HG03097 (cell line): ENCODE measurements at regions not wholly inside any gene's neighbourhood (a gene's known extent, or its start where the extent isn't known, plus 50 kb on each side); places are given as distances from the start of the nearest gene placed in this dataset.
"Not testable (repeated sequence)": the region's sequence is repeated elsewhere in the genome, so short reads cannot be mapped to it uniquely, and the experiment has no call there.

Experiments
- ATAC-seq: cut with Tn5 transposase; IDR thresholded peaks from one replicate; pipeline ENCODE4 v1.9.1; 2021; ENCODE audit not compliant: unreplicated experiment, low FRiP score

- ATAC-seq: not testable (repeated sequence)
Observed at GRCh38 chr6:82626946-82627345, 263.3 kb downstream of the TPBG start.

GRCh38 chr6:82629921-82630320 lies 266.3 kb downstream of the TPBG start:
- ATAC-seq: no peak

- no peak for ATAC-seq
Observed at GRCh38 chr6:82641677-82642076, 278.1 kb downstream of the TPBG start.

- ATAC-seq: no peak
Observed at GRCh38 chr6:82645536-82646230, 282.1 kb downstream of the TPBG start.

- no peak for ATAC-seq
Observed at GRCh38 chr6:82646231-82646615, 282.6 kb downstream of the TPBG start.

GRCh38 chr6:82651845-82652335 lies 288.3 kb downstream of the TPBG start:
- no peak for ATAC-seq

- ATAC-seq: no peak
Observed at GRCh38 chr6:82679232-82679631, 315.6 kb downstream of the TPBG start.

- ATAC-seq: no peak
Observed at GRCh38 chr6:82680192-82680591, 316.6 kb downstream of the TPBG start.

- no peak for ATAC-seq
Observed at GRCh38 chr6:82681119-82681714, 317.6 kb downstream of the TPBG start.

- ATAC-seq: no peak
Observed at GRCh38 chr6:82686719-82687118, 323.1 kb downstream of the TPBG start.

GRCh38 chr6:82687855-82688254 lies 324.2 kb downstream of the TPBG start:
- no peak for ATAC-seq

- ATAC-seq: no peak
Observed at GRCh38 chr6:82690283-82690682, 326.7 kb downstream of the TPBG start.

- no peak for ATAC-seq
Observed at GRCh38 chr6:82691997-82692396, 328.4 kb downstream of the TPBG start.

GRCh38 chr6:82693094-82693493 lies 329.5 kb downstream of the TPBG start:
- ATAC-seq: no peak

GRCh38 chr6:82701341-82701740 lies 337.7 kb downstream of the TPBG start:
- no peak for ATAC-seq

- no peak for ATAC-seq
Observed at GRCh38 chr6:82702574-82702973, 339.0 kb downstream of the TPBG start.

- ATAC-seq: no peak
Observed at GRCh38 chr6:82703230-82703629, 339.6 kb downstream of the TPBG start.

- no peak for ATAC-seq
Observed at GRCh38 chr6:82704045-82704444, 340.4 kb downstream of the TPBG start.

- no peak for ATAC-seq
Observed at GRCh38 chr6:82705579-82705978, 342.0 kb downstream of the TPBG start.

- no peak for ATAC-seq
Observed at GRCh38 chr6:82711105-82711827, 347.6 kb downstream of the TPBG start.

- ATAC-seq: no peak
Observed at GRCh38 chr6:82711971-82712370, 348.4 kb downstream of the TPBG start.

- no peak for ATAC-seq
Observed at GRCh38 chr6:82712389-82712788, 348.8 kb downstream of the TPBG start.
